HCT116 (cell line): ENCODE measurements at regions not wholly inside any gene's neighbourhood (a gene's known extent, or its start where the extent isn't known, plus 50 kb on each side); places are given as distances from the start of the nearest gene placed in this dataset.

ENCODE experiments used
- CTCF ChIP-seq, 3 experiments: fragments of 200-600 bp in 1 of 3; sonication (generic) in 1 of 3; IDR thresholded peaks in 2 of 3; conservative IDR thresholded peaks in 1 of 3; 2 replicates each; pipeline ENCODE4 v1.5.1; 2012 to 2017; ENCODE audit warnings: low read depth in 2 of 3, low read length in 2 of 3, antibody characterized with exemption in 1 of 3, borderline replicate concordance in 1 of 3, control low read depth in 1 of 3, mild to moderate bottlenecking in 1 of 3, mixed read lengths in 1 of 3, mixed run types in 1 of 3, moderate library complexity in 1 of 3; ENCODE audit not compliant: insufficient read depth in 1 of 3
- EZH2 ChIP-seq: fragments of 200-600 bp; sonication (generic); IDR thresholded peaks from 2 replicates; pipeline ENCODE4 v1.6.1; 2017; ENCODE audit warnings: antibody characterized with exemption, mixed run types
- EZH2phosphoT487 ChIP-seq: fragments of 200-600 bp; IDR thresholded peaks from 2 replicates; pipeline ENCODE4 v1.6.1; 2018; ENCODE audit warnings: antibody characterized with exemption, borderline replicate concordance
- POLR2A ChIP-seq: IDR thresholded peaks from 2 replicates; pipeline ENCODE4 v1.7.0; 2011; ENCODE audit warnings: borderline replicate concordance; ENCODE audit not compliant: insufficient read depth, insufficient read length; ENCODE audit errors: extremely low read depth
- REST ChIP-seq: IDR thresholded peaks from 2 replicates; pipeline ENCODE4 v1.6.1; 2012; ENCODE audit warnings: low read depth
- SIN3A ChIP-seq: IDR thresholded peaks from 2 replicates; pipeline ENCODE4 v1.6.1; 2012; ENCODE audit warnings: low read depth
- YY1 ChIP-seq: IDR thresholded peaks from 2 replicates; pipeline ENCODE4 v1.6.1; 2011; ENCODE audit warnings: low read length, low read depth, moderate library complexity, mild to moderate bottlenecking; ENCODE audit not compliant: insufficient replicate concordance; ENCODE audit errors: extremely low read depth
- ZFX ChIP-seq: fragments of 450-650 bp; IDR thresholded peaks from 2 replicates; pipeline ENCODE4 v1.6.1; 2017
- ZNF274 ChIP-seq: fragments of 200-500 bp; sonication (Bioruptor generic); IDR thresholded peaks from 2 replicates; pipeline ENCODE4 v1.6.1; 2014; ENCODE audit warnings: mild to moderate bottlenecking, low read depth, low read length, inconsistent platforms

DNA sequence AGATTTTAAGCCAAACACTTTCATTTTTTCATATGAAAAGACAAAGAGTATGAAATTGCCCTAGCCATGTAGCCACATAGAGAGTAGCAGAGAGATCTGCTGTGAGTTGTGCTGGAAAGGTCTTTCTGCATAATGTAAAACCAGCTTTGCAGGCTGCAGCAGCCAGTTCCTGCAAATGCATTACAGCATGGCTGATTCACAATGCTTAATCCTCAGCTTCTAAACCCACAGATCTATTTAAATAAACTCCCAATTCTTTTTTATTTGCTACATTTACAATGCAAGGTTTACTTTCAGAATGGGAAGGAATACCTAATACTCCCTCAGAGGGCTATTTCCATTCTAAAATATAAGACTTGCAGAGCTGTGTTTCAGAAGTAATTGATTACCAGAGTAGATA lies 185.6 kb upstream of the STARD13 start:
- TF ChIP-seq SIN3A (no peak), CTCF (IDR thresholded peaks at IDR 0.05 in 2 of 3, conservative IDR thresholded peaks at IDR 0.05 in 1 of 3; ENCODE audit: borderline replicate concordance in 1 of 3, insufficient read depth in 1 of 3, low read depth in 2 of 3, low read length in 2 of 3) (no peak), EZH2phosphoT487 (no peak), REST (no peak), ZNF274 (no peak), EZH2 (no peak), POLR2A (no peak), YY1 (no peak), ZFX (no peak)
